ENCODE measurements at regions not wholly inside any gene's neighbourhood (a gene's known extent, or its start where the extent isn't known, plus 50 kb on each side); places are given as distances from the start of the nearest gene placed in this dataset.
A peak's percentile ranks its signal among the peaks of the same experiment; 100 is the strongest.

DNA sequence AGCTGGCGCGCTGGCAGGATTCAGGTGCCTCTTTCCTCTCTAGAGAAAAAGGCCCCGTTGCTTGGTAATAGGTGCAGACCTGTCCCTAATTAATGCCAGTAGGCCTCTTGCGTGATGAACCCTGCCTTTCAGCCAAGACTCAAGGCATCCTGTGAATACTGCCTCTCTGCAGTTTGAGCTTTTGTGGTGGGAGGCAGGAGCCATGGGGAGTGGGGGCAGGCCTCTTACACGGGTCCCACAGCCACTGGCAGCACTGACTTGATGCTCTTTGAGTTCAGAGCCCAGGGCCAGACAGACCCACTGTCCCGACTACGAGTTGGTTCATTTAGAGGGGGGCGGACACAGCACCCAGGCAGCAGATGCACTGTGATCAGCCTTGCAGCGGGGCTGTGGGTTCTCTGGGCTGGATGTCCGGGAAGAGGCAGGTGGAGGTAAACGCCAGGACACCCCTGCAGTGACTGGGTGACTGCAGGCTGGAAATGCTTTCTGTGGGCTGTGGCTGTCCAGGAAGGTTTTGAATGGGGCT is 237.0 kb downstream of the SEC14L1 start:
- H3K27ac ChIP-seq (replicated peaks) = peak overlapping the region; percentile 98
- intact Hi-C loops (cut with micrococcal nuclease) = no loop called here
- peaks cover 98% of the 10 kb centered on the region for H3K4me1 ChIP-seq
- TF ChIP-seq, protein P1, sequence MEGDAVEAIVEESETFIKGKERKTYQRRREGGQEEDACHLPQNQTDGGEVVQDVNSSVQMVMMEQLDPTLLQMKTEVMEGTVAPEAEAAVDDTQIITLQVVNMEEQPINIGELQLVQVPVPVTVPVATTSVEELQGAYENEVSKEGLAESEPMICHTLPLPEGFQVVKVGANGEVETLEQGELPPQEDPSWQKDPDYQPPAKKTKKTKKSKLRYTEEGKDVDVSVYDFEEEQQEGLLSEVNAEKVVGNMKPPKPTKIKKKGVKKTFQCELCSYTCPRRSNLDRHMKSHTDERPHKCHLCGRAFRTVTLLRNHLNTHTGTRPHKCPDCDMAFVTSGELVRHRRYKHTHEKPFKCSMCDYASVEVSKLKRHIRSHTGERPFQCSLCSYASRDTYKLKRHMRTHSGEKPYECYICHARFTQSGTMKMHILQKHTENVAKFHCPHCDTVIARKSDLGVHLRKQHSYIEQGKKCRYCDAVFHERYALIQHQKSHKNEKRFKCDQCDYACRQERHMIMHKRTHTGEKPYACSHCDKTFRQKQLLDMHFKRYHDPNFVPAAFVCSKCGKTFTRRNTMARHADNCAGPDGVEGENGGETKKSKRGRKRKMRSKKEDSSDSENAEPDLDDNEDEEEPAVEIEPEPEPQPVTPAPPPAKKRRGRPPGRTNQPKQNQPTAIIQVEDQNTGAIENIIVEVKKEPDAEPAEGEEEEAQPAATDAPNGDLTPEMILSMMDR (IDR thresholded peaks at IDR 0.05; ENCODE audit: borderline replicate concordance) = no peak
- no peaks in the 10 kb centered on the region for H3K9me3 ChIP-seq (replicated peaks)
- DNase-seq = no peak
- H3K4me3 ChIP-seq = peak overlapping the region; percentile 29
- H3K27me3 ChIP-seq (ENCODE audit: low read depth) = no peaks in the 10 kb centered on the region
- no peaks in the 10 kb centered on the region for H3K36me3 ChIP-seq

DNA sequence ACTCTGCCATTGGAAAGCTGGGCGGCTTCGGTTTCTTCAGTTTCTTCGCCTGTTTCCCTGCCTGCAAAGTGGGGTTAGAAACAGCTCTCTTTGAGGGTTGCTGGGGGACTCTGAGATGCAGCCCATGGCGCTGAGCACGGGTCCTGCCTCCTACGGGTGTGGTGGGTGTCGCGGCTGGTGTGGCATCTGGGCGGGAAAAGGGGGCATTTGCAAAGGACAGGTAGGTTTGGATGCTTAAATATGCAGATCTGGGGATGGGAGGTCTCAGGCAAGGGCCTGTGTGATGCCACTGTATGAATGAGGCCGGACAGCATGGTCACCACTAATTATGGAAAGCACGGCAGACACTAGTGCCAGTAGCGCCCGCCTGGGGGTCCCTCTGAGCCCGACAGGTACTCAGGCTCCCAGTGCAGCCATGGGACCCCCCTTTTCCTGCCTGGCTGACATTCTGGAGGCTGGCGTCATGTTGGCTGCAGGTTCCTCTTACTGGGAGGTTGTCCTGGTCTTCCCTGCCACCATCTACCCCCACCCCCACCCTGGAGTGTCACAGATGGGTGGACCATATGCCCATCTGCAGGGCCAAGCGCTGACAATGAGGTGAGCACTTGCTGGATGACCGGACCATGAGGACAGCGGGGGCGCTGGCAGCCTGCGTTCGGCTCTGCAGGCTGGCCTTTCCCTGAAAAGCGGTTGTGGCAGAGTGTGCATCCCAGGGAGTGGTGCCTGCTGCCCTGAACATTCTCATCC is 237.7 kb downstream of the SEC14L1 start:
- H3K4me3 ChIP-seq = no peak overlapping the region
- intact Hi-C loops (cut with micrococcal nuclease) = no loop called here
- no peaks in the 10 kb centered on the region for H3K27me3 ChIP-seq (ENCODE audit: low read depth)
- no peaks in the 10 kb centered on the region for H3K36me3 ChIP-seq
- peaks cover 100% of the 10 kb centered on the region for H3K4me1 ChIP-seq
- DNase-seq = no peak
- H3K27ac ChIP-seq (replicated peaks) = peak overlapping the region; percentile 98
- TF ChIP-seq, protein P1 (IDR thresholded peaks at IDR 0.05; ENCODE audit: borderline replicate concordance) = no peak
- no peaks in the 10 kb centered on the region for H3K9me3 ChIP-seq (replicated peaks)

DNA sequence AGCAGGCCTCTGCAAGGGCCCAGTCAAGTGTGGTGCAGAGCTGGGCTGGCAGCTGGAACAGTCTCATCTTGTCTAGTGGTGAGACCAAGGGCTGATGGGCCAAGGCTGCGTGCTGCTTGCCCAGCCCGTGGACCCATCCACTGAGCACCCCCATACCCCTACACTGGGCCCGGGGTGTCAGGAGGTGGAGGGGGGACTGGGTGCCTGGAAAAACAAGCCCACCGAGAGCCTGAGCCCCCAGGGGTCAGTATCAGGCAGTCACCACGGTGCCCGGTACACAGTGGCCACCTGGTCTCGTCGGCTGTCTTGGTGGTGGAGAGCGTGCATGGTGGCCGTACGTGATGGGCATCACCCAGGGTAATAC is 238.3 kb downstream of the SEC14L1 start:
- H3K36me3 ChIP-seq = no peaks in the 10 kb centered on the region

DNA sequence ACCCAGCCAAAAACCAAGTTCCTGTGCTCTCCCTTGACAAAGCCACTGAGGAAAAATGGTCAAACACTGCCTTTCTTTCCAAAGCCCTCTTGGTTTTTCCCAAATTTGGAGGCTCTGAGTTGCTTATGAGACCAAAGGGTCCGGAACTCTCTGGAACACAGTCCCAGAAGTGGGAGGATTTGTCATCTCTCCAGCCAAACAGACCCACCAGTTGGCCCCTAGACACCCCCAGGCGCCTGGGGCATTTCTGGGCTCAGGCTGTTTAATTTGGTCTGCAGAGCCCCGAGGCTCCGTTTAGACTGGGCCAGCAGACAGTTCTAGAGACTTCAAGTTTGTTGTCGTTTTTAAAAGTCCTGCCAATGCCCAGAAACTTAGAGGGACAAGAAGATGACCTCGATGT is 239.1 kb downstream of the SEC14L1 start:
- TF ChIP-seq, protein P1 (IDR thresholded peaks at IDR 0.05; ENCODE audit: borderline replicate concordance) = no peak
- Histone ChIP-seq H3K9me3 (replicated peaks) (no peaks in the 10 kb centered on the region), H3K4me3 (no peak overlapping the region), H3K27ac (replicated peaks) (peak overlapping the region; percentile 47), H3K4me1 (peaks cover 100% of the 10 kb centered on the region), H3K36me3 (no peaks in the 10 kb centered on the region), H3K27me3 (ENCODE audit: low read depth) (no peaks in the 10 kb centered on the region)
- DNase-seq = no peak
- intact Hi-C loops (cut with micrococcal nuclease) = no loop called here

More for the DNA sequence above, 238.3 kb downstream of the SEC14L1 start:
- TF ChIP-seq, protein P1 (IDR thresholded peaks at IDR 0.05; ENCODE audit: borderline replicate concordance) = no peak
- H3K4me1 ChIP-seq = peaks cover 100% of the 10 kb centered on the region
- no peak for DNase-seq
- H3K9me3 ChIP-seq (replicated peaks) = no peaks in the 10 kb centered on the region
- peak overlapping the region; percentile 47 for H3K27ac ChIP-seq (replicated peaks)
- no peak overlapping the region for H3K4me3 ChIP-seq
- intact Hi-C loops (cut with micrococcal nuclease) = no loop called here
- no peaks in the 10 kb centered on the region for H3K27me3 ChIP-seq (ENCODE audit: low read depth)

DNA sequence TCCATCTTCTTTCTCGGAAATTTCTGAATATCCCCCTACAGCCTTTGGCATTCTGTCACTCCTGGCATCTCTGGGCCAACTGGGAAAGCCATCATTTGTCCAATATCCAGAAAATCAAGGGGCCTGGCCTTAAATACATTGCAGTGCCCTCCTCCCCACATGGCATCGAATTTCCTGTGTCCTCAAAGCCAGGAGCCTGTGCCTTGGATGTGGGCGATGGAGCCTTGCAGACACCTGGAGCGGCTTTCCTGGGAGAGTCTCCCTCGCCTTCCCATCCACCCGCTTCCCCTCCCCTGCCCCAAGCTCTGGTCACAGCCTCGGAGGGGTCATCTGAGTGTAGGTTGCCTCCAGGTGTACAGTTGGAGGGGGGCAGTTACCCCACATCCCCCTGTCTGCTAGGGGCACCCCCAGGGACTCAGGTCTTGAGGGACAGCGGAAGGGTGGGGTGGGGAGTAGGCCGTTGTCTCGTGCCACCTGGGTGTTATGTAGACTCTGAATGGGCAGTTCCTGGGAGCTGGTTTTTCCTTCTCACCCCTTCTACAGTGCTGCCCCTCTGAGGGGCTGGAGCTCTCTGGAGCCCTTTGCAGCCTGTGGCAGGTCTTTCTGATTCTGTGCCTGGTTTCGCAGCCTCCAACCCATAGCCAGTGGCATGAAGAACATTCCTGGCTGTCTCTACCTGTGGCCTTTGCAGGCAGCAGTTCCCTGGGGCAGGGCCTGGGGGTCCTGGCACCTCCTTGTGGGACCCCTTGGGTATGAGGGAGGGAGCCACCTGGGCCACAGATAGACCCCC is 239.8 kb downstream of the SEC14L1 start:
- intact Hi-C loops (cut with micrococcal nuclease) = no loop called here
- TF ChIP-seq, protein P1 (IDR thresholded peaks at IDR 0.05; ENCODE audit: borderline replicate concordance) = no peak
- Histone ChIP-seq H3K36me3 (no peaks in the 10 kb centered on the region), H3K4me3 (no peak overlapping the region), H3K27ac (replicated peaks) (peak overlapping the region; percentile 42), H3K4me1 (peaks cover 100% of the 10 kb centered on the region), H3K9me3 (replicated peaks) (no peaks in the 10 kb centered on the region), H3K27me3 (ENCODE audit: low read depth) (no peaks in the 10 kb centered on the region)
- DNase-seq = no peak

Data from left ventricle myocardium inferior (tissue), 1 donor.